H1 (cell line): ENCODE measurements at regions not wholly inside any gene's neighbourhood (a gene's known extent, or its start where the extent isn't known, plus 50 kb on each side); places are given as distances from the start of the nearest gene placed in this dataset.

Experiments used
- BCL11A ChIP-seq, 2 experiments: IDR thresholded peaks; one replicate each; pipeline ENCODE4 v1.6.1; 2011; ENCODE audit warnings: low read depth in 2 of 2, low read length in 2 of 2, mild to moderate bottlenecking in 2 of 2
- RBBP5 ChIP-seq: IDR thresholded peaks from 2 replicates; pipeline ENCODE4 v1.7.1; 2012; ENCODE audit warnings: low read depth, mild to moderate bottlenecking, inconsistent platforms, low read length, moderate library complexity, borderline replicate concordance
- SIN3A ChIP-seq, 2 experiments: IDR thresholded peaks in 1 of 2; conservative IDR thresholded peaks in 1 of 2; 2 replicates each; pipeline ENCODE4 v1.6.1; 2011 to 2012; ENCODE audit warnings: low read length in 2 of 2, improper control_type of control experiment in 1 of 2, low read depth in 1 of 2, mild to moderate bottlenecking in 1 of 2
- TF ChIP-seq, protein P1 (sequence below): IDR thresholded peaks from 2 replicates; pipeline ENCODE4 v1.6.1; 2011; ENCODE audit warnings: low read depth, mild to moderate bottlenecking, low read length; ENCODE audit not compliant: insufficient read depth

GRCh38 chr6:141117874-141118273 lies 1014.9 kb upstream of the GJE1 start (continued):
- no peak for TF ChIP-seq BCL11A (IDR thresholded peaks at IDR 0.05; ENCODE audit: low read depth in 2 of 2, low read length in 2 of 2)
- TF ChIP-seq SIN3A (conservative IDR thresholded peaks at IDR 0.05 in 1 of 2, IDR thresholded peaks at IDR 0.05 in 1 of 2; ENCODE audit: low read depth in 1 of 2, low read length in 2 of 2), result no peak
- no peak for TF ChIP-seq RBBP5
- TF ChIP-seq, protein P1, sequence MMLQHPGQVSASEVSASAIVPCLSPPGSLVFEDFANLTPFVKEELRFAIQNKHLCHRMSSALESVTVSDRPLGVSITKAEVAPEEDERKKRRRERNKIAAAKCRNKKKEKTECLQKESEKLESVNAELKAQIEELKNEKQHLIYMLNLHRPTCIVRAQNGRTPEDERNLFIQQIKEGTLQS, result no peak
